Gastroesophageal sphincter (tissue), 3 donors: ENCODE measurements at regions not wholly inside any gene's neighbourhood (a gene's known extent, or its start where the extent isn't known, plus 50 kb on each side); places are given as distances from the start of the nearest gene placed in this dataset.

ENCODE experiments used
- EP300 ChIP-seq: sonication (generic); formaldehyde crosslinking; IDR thresholded peaks from one replicate; pipeline ENCODE4 v1.6.1; 2017; ENCODE audit warnings: antibody characterized with exemption, mild to moderate bottlenecking
- POLR2A ChIP-seq, 2 donors: fragments of 450-650 bp; IDR thresholded peaks; one replicate each; pipeline ENCODE4 v1.6.1; 2017; ENCODE audit warnings: antibody characterized with exemption in 2 of 2, mild to moderate bottlenecking in 2 of 2, moderate library complexity in 1 of 2
- POLR2AphosphoS5 ChIP-seq: sonication (generic); formaldehyde crosslinking; IDR thresholded peaks from one replicate; pipeline ENCODE4 v1.6.1; 2017; ENCODE audit warnings: antibody characterized with exemption
- TF ChIP-seq, protein P1 (sequence below), 4 experiments: fragments of 200-600 bp in 2 of 4; fragments of 450-650 bp in 2 of 4; sonication (generic) in 1 of 4; IDR thresholded peaks; one replicate each; pipeline ENCODE4 v1.5.1; 2017 to 2019; ENCODE audit warnings: antibody characterized with exemption in 4 of 4, mild to moderate bottlenecking in 2 of 4, moderate library complexity in 2 of 4

- TF ChIP-seq, protein P1, sequence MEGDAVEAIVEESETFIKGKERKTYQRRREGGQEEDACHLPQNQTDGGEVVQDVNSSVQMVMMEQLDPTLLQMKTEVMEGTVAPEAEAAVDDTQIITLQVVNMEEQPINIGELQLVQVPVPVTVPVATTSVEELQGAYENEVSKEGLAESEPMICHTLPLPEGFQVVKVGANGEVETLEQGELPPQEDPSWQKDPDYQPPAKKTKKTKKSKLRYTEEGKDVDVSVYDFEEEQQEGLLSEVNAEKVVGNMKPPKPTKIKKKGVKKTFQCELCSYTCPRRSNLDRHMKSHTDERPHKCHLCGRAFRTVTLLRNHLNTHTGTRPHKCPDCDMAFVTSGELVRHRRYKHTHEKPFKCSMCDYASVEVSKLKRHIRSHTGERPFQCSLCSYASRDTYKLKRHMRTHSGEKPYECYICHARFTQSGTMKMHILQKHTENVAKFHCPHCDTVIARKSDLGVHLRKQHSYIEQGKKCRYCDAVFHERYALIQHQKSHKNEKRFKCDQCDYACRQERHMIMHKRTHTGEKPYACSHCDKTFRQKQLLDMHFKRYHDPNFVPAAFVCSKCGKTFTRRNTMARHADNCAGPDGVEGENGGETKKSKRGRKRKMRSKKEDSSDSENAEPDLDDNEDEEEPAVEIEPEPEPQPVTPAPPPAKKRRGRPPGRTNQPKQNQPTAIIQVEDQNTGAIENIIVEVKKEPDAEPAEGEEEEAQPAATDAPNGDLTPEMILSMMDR (IDR thresholded peaks at IDR 0.05), result no peak
- TF ChIP-seq POLR2A (IDR thresholded peaks at IDR 0.05), result no peak
- no peak for TF ChIP-seq EP300
- no peak for TF ChIP-seq POLR2AphosphoS5
Measured at GRCh38 chr16:65336160-65336559, 214.3 kb upstream of the CDH11 start.
